ENCODE measurements at regions not wholly inside any gene's neighbourhood (a gene's known extent, or its start where the extent isn't known, plus 50 kb on each side); places are given as distances from the start of the nearest gene placed in this dataset.

GRCh38 chr16:86740298-86740697 is 161.9 kb downstream of the FOXL1 start:
- no peak for DNase-seq (ENCODE audit: low read depth)

GRCh38 chr16:86740906-86741799 is 162.8 kb downstream of the FOXL1 start:
- peak; percentile 89 for DNase-seq (ENCODE audit: low read depth)

GRCh38 chr16:86747761-86748160 is 169.4 kb downstream of the FOXL1 start:
- DNase-seq (ENCODE audit: low read depth) = no peak

- DNase-seq (ENCODE audit: low read depth) = no peak
Measured at GRCh38 chr16:86748652-86749051, 170.3 kb downstream of the FOXL1 start.

GRCh38 chr16:86751076-86752030 is 173.0 kb downstream of the FOXL1 start:
- DNase-seq (ENCODE audit: low read depth) = peak; percentile 86

GRCh38 chr16:86752582-86753175 is 174.3 kb downstream of the FOXL1 start:
- DNase-seq (ENCODE audit: low read depth) = no peak

GRCh38 chr16:86753399-86753798 is 175.1 kb downstream of the FOXL1 start:
- DNase-seq (ENCODE audit: low read depth) = no peak

GRCh38 chr16:86755571-86756006 is 177.2 kb downstream of the FOXL1 start:
- DNase-seq (ENCODE audit: low read depth) = peak; percentile 21

- no peak for DNase-seq (ENCODE audit: low read depth)
Measured at GRCh38 chr16:86756882-86757703, 178.7 kb downstream of the FOXL1 start.

- no peak for DNase-seq (ENCODE audit: low read depth)
Measured at GRCh38 chr16:86757704-86758040, 179.3 kb downstream of the FOXL1 start.

GRCh38 chr16:86758932-86759331 is 180.6 kb downstream of the FOXL1 start:
- no peak for DNase-seq (ENCODE audit: low read depth)

GRCh38 chr16:86761111-86762031 is 183.0 kb downstream of the FOXL1 start:
- peak; percentile 72 for DNase-seq (ENCODE audit: low read depth)

GRCh38 chr16:86762095-86762494 is 183.7 kb downstream of the FOXL1 start:
- no peak for DNase-seq (ENCODE audit: low read depth)

- no peak for DNase-seq (ENCODE audit: low read depth)
Measured at GRCh38 chr16:86763819-86764218, 185.5 kb downstream of the FOXL1 start.

GRCh38 chr16:86764551-86764950 is 186.2 kb downstream of the FOXL1 start:
- no peak for DNase-seq (ENCODE audit: low read depth)

GRCh38 chr16:86765389-86766026 is 187.2 kb downstream of the FOXL1 start:
- no peak for DNase-seq (ENCODE audit: low read depth)

- no peak for DNase-seq (ENCODE audit: low read depth)
Measured at GRCh38 chr16:86766700-86767099, 188.4 kb downstream of the FOXL1 start.

- no peak for DNase-seq (ENCODE audit: low read depth)
Measured at GRCh38 chr16:86768228-86768791, 190.0 kb downstream of the FOXL1 start.

- peak; percentile 78 for DNase-seq (ENCODE audit: low read depth)
Measured at GRCh38 chr16:86768999-86769398, 190.7 kb downstream of the FOXL1 start.
